Glutamatergic neuron (in vitro differentiated cells): ENCODE measurements at regions not wholly inside any gene's neighbourhood (a gene's known extent, or its start where the extent isn't known, plus 50 kb on each side); places are given as distances from the start of the nearest gene placed in this dataset.

Experiments
- DNase-seq: peaks from one replicate; pipeline ENCODE4 v3.0.0; 2022
- H3K27ac Mint-ChIP-seq: one replicate; pipeline ENCODE4 v1.8.0; 2020; ENCODE audit warnings: mild to moderate bottlenecking, mixed read lengths, inconsistent platforms; ENCODE audit not compliant: unreplicated experiment
- H3K27me3 Mint-ChIP-seq: one replicate; pipeline ENCODE4 v1.8.0; 2020; ENCODE audit warnings: mild to moderate bottlenecking, moderate library complexity, mixed read lengths, inconsistent platforms; ENCODE audit not compliant: unreplicated experiment
- H3K36me3 Mint-ChIP-seq: one replicate; pipeline ENCODE4 v1.8.0; 2020; ENCODE audit warnings: mild to moderate bottlenecking, mixed read lengths, inconsistent platforms; ENCODE audit not compliant: unreplicated experiment
- H3K4me1 Mint-ChIP-seq: one replicate; pipeline ENCODE4 v1.8.0; 2020; ENCODE audit warnings: mild to moderate bottlenecking, low read depth, mixed read lengths, inconsistent platforms; ENCODE audit not compliant: unreplicated experiment
- H3K4me3 Mint-ChIP-seq: one replicate; pipeline ENCODE4 v1.8.0; 2020; ENCODE audit warnings: mild to moderate bottlenecking, mixed read lengths, inconsistent platforms; ENCODE audit not compliant: unreplicated experiment
- H3K9me3 Mint-ChIP-seq: one replicate; pipeline ENCODE4 v1.8.0; 2020; ENCODE audit warnings: mild to moderate bottlenecking, moderate library complexity, mixed read lengths, inconsistent platforms; ENCODE audit not compliant: unreplicated experiment
- TF ChIP-seq, protein P1 (sequence below): fragments of 200-600 bp; sonication (generic); IDR thresholded peaks from one replicate; pipeline ENCODE4 v1.5.0; 2021; ENCODE audit not compliant: partially characterized antibody, unreplicated experiment

DNA sequence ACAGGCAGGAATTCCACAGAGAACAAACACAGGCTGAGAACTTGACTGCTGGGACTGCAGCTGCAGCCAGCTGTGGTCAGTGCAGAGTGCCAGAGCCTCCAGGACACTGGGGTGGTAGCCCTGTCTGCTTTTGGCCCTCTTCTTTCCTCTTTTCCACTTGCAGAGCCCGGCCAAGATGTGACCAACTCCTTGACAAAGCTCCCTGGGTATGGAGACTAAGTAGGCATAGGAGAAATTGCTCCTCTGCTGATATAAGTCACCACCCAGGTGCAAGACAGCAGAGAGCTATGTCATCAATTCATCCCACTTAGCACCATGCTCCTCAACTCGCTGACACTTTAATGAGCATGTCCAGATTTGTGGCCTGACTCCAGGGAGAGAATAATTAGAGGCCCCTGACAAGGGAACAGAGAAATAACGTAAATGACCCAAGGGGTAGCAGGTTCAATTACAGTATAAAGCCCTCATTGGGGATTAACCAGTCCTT lies 369.4 kb upstream of the B3GAT1 start:
- H3K27me3 Mint-ChIP-seq, result peaks cover 2% of the 10 kb centered on the region
- TF ChIP-seq, protein P1, sequence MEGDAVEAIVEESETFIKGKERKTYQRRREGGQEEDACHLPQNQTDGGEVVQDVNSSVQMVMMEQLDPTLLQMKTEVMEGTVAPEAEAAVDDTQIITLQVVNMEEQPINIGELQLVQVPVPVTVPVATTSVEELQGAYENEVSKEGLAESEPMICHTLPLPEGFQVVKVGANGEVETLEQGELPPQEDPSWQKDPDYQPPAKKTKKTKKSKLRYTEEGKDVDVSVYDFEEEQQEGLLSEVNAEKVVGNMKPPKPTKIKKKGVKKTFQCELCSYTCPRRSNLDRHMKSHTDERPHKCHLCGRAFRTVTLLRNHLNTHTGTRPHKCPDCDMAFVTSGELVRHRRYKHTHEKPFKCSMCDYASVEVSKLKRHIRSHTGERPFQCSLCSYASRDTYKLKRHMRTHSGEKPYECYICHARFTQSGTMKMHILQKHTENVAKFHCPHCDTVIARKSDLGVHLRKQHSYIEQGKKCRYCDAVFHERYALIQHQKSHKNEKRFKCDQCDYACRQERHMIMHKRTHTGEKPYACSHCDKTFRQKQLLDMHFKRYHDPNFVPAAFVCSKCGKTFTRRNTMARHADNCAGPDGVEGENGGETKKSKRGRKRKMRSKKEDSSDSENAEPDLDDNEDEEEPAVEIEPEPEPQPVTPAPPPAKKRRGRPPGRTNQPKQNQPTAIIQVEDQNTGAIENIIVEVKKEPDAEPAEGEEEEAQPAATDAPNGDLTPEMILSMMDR, result no peak
- H3K27ac Mint-ChIP-seq, result no peak overlapping the region
- no peaks in the 10 kb centered on the region for H3K36me3 Mint-ChIP-seq
- H3K4me1 Mint-ChIP-seq, result peaks cover 9% of the 10 kb centered on the region
- H3K9me3 Mint-ChIP-seq, result peaks cover 4% of the 10 kb centered on the region
- H3K4me3 Mint-ChIP-seq, result no peak overlapping the region
- no peak for DNase-seq

DNA sequence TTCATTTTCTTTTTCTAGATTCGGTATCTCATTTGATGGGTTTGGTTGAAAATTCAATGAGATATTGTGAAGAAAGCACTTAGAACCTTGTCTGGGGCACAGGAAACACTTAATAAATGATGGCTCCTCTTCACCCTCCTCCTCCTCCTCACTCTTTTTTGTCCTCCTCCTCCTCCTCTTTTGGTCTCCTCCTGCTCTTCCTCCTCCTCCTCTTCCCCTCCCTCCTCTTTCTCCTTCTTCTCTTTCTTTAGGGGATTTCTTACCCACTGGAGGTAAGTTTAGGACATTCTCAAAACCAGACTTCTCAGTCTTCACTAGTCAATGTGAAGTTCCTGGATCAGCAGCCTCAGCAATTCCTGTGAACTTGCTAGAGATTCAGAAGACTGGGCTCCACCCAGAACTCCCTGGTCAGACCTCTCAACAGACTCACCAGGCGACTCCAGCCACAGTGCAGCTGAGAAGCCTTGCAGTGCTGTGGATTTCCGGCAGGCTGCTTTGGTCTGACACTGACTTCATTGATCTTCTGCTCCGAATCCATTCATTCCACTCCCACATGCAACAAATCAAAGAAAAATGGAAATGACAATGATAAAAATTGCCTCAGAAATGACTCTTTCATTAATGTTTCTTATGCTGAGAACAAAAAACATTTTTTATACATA lies 368.6 kb upstream of the B3GAT1 start:
- peaks cover 6% of the 10 kb centered on the region for H3K4me1 Mint-ChIP-seq

DNA sequence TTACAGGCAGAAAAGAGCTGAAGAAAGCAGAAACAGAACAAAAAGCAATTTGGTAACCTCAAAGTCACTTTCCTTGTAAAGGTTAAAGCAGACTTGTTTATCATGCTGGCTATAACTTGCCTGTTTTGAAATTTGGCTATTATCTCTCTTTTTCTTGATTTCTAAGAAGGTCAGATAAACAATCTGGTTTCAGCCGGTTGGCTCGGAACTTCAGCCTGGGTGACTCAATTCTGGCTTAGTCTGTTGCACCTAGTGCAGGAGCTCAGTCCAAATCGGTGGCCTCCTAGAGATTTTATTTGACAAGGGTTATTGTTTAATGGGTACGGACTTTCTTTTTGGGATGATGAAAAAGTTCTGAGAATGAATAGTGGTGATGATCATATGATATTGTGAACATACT lies 367.1 kb upstream of the B3GAT1 start:
- DNase-seq, result no peak
- no peaks in the 10 kb centered on the region for H3K36me3 Mint-ChIP-seq
- peaks cover 4% of the 10 kb centered on the region for H3K9me3 Mint-ChIP-seq
- no peak overlapping the region for H3K27ac Mint-ChIP-seq
- H3K27me3 Mint-ChIP-seq, result no peaks in the 10 kb centered on the region
- H3K4me1 Mint-ChIP-seq, result no peaks in the 10 kb centered on the region
- TF ChIP-seq, protein P1, result no peak
- H3K4me3 Mint-ChIP-seq, result no peak overlapping the region

More for the DNA sequence above, 368.6 kb upstream of the B3GAT1 start:
- Mint-ChIP-seq H3K27ac (no peak overlapping the region), H3K4me3 (no peak overlapping the region), H3K27me3 (peaks cover 2% of the 10 kb centered on the region), H3K9me3 (peaks cover 4% of the 10 kb centered on the region), H3K36me3 (no peaks in the 10 kb centered on the region)
- DNase-seq, result no peak
- TF ChIP-seq, protein P1, result no peak

DNA sequence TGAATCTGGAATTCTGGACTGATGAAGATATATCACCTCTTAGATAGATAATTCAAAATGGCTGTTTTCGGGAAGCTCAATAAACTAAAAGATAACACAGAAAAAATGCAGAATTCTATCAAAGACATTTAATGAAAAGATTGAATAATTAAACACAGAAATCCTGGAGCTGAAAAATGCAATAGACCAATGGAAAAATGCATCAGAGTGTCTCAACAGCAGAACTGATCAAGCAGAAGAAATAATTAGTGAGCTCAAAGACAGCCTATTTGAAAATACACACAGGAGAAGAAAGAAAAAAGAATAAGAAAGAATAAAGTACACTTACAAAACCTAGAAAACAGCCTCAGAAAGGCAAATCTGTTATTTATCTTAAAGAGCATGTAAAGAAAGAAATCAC lies 356.4 kb upstream of the B3GAT1 start:
- Mint-ChIP-seq H3K27ac (no peak overlapping the region), H3K36me3 (peaks cover 26% of the 10 kb centered on the region), H3K4me3 (no peak overlapping the region), H3K9me3 (peaks cover 8% of the 10 kb centered on the region), H3K4me1 (peaks cover 1% of the 10 kb centered on the region), H3K27me3 (no peaks in the 10 kb centered on the region)
- TF ChIP-seq, protein P1, result no peak
- DNase-seq, result no peak

DNA sequence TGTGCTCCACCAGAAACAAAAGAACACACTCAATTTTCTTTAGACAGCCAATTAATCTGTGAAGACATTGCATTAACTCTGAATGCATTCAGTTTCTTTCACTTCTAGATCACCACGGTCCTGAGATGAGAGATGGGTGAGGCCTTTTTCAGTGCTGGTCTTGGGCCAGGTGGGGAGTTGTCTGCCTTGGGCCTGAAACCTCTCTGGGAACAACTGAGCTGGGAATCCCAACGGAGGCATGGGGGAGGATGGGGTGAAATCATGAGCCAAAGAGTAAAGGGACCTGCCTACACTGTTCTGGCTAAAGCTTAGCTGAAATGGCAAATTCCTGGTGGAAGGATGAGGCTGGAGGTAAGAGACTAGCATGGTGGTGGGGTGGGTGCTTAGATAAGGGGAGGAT lies 353.5 kb upstream of the B3GAT1 start:
- peaks cover 15% of the 10 kb centered on the region for H3K4me1 Mint-ChIP-seq
- peaks cover 4% of the 10 kb centered on the region for H3K27me3 Mint-ChIP-seq
- TF ChIP-seq, protein P1, result no peak
- H3K4me3 Mint-ChIP-seq, result no peak overlapping the region
- peaks cover 17% of the 10 kb centered on the region for H3K9me3 Mint-ChIP-seq
- peaks cover 26% of the 10 kb centered on the region for H3K36me3 Mint-ChIP-seq
- no peak overlapping the region for H3K27ac Mint-ChIP-seq
- DNase-seq, result no peak
